ENCODE measurements at regions not wholly inside any gene's neighbourhood (a gene's known extent, or its start where the extent isn't known, plus 50 kb on each side); places are given as distances from the start of the nearest gene placed in this dataset.

DNA sequence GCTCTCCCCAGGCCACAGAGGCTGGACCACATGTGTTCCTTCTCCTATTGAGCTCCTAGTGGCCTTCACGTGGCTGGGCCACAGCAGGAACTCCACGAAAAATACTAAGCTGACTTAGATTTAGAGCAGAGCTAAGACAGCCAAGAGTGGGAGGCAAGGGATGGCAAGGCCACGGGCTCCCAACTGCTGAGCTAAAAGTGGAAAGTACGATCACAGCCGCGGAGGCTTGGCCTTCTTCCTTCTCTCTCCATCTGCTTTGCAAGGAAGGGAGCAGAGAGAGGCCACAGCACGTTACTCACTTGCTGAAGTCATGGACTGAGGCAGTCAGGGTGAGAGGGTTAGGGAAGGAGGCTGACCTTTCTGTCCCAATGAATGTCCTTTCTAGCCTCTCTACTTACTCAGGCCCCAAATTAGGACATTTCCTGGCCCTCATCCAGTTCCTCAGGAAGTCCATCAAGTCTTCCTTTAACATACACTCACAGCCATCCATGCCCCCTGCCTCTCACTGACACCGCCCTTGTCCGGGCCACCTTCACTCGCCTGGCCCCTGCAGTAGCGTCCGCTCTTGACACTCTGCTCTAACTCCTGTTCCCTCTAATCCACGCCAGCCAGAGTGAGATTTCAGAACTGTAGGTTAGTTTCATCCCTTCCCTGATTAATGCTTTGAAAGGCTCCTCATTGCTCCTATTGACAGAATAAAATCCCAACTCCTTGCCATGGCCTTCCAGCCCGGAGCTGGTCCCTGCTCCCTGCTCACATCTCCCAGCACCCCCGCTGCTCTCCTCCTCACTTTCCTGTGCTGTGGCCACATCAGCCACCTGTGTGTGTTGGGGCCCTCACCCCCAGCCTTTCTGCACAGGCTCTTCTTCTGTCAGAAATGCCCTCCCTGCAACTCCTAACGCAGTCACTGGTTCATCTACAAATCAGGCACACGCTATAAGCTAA is 204.2 kb downstream of the CYP26B1 start:
- TF ChIP-seq, protein P1, sequence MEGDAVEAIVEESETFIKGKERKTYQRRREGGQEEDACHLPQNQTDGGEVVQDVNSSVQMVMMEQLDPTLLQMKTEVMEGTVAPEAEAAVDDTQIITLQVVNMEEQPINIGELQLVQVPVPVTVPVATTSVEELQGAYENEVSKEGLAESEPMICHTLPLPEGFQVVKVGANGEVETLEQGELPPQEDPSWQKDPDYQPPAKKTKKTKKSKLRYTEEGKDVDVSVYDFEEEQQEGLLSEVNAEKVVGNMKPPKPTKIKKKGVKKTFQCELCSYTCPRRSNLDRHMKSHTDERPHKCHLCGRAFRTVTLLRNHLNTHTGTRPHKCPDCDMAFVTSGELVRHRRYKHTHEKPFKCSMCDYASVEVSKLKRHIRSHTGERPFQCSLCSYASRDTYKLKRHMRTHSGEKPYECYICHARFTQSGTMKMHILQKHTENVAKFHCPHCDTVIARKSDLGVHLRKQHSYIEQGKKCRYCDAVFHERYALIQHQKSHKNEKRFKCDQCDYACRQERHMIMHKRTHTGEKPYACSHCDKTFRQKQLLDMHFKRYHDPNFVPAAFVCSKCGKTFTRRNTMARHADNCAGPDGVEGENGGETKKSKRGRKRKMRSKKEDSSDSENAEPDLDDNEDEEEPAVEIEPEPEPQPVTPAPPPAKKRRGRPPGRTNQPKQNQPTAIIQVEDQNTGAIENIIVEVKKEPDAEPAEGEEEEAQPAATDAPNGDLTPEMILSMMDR (IDR thresholded peaks at IDR 0.05), result no peak
- no peak for TF ChIP-seq ZFX (IDR thresholded peaks at IDR 0.05; ENCODE audit: borderline replicate concordance)
